C1 segment of cervical spinal cord (tissue), 14 donors: ENCODE measurements at regions not wholly inside any gene's neighbourhood (a gene's known extent, or its start where the extent isn't known, plus 50 kb on each side); places are given as distances from the start of the nearest gene placed in this dataset.
"Not testable (repeated sequence)": the region's sequence is repeated elsewhere in the genome, so short reads cannot be mapped to it uniquely, and the experiment has no call there.

ENCODE experiments used
- DNase-seq, 14 donors: peaks; one replicate each; lab custom pipeline; 2025; lab: John Stamatoyannopoulos, UW

DNA sequence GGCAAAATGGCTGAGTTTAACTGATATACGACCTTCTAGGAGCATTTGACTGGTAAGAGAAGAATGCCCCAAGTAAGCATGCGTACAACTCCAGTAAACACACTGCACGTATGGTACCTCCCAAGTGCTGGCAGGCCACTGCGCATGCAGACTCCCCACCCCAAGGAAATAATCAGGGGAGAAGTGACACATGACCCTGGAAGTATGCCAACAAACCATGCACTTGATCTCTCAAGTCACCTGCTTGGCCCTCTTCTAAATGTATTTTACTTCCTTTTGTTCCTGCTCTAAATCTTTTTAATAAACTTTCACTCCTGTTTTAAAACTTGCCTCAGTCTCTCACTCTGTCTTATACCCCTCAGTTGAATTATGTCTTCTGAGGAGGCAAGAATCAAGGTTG is 129.8 kb upstream of the COL5A2 start:
- DNase-seq = no peak

DNA sequence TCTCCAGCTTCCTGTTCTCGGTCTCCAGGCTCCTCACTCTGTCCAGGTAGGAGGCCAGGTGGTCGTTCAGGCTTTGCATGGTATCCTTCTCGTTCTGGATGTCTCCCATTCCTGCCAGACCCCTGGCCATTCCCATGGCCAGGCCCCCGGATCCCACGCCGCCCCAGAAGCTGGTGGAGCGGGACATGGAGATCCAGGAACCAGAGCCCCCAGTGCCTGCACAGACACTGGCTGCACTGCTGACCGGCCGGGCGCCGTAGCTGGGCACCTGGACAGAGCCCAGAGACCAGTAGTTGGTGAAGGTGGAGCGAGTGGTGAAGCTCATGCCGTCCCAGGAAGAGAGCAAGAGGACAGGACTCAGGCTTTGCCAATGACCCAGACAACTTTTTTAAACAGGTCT is 129.1 kb upstream of the WDR75 start:
- no peak for DNase-seq

DNA sequence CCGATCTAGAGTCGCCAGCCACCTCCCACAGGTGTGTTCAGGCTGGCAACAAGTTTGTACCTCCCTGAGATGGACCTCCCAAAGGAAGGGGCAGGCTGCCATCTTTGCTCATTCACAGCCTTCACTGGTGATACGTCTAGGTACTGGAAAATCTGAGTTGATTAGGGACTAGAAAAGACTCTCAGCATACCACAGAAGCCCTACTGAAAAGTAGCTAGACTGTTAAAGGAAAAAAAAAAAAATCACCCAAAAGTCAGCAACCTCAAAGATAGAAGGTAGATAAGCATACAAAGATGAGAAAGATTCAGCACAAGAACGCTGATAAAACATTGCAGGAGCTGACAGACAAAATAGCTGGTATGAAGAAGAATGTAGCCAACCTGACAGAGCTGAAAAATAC is 128.6 kb upstream of the WDR75 start:
- no peak for DNase-seq

GRCh38 chr2:189318761-189319160 is 122.5 kb upstream of the WDR75 start:
- DNase-seq = no peak

DNA sequence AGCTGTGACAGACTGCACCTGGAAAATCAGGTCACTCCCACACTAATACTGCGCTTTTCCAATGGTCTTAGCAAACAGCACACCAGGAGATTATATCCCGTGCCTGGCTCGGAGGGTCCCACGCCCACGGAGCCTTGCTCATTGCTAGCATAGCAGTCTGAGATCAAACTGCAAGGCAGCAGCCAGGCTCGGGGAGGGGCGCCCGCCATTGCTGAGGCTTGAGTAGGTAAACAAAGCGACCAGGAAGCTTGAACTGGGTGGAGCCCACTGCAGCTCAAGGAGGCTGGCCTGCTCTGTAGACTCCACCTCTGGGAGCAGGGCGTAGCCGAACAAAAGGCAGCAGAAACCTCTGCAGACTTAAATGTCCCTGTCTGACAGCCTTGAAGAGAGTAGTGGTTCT is 121.8 kb upstream of the WDR75 start:
- DNase-seq = not testable (repeated sequence)

DNA sequence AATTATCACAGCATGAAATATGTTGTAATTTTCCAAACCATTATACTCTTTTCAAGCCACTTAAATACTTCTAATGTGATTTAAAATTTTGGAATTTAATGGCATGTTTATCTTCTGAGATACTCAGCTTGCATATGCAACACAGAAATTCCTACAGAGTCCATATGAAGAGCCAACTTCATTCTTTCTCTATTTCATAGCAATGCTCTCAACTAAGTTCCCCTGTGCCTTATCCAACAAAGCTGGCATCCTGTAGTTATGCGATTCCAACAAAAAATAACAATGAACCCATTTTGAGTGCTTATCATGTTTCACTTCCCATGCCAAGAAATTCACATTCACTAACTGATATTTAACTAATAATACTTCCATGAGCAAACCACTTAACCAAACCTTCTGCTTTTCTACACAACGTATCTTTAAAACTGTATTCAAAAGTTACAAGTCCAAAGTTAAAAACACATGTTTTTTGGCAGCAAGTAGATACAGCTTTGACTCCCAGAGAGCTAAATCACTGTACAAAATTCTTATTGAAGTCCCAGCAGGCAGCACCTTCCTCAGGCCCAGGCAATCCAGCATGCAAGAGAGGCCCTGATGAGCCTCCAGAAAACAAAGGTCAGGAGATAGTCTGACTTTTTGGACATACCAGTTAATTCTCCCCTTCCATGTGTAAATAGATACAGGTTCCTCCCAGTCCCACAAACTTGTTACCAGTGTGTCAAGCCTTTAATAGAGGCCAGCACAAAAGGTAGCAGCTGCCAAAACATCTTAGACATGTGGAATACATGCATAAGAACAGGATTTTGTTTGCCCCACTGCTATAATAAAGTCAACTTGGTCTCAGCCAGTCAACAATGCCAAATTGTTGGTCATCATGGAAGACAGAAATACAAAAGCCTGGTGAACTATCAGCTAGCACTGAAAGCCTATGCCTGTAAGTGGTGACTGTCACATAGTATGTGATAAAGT is 113.1 kb upstream of the WDR75 start:
- DNase-seq = no peak

- DNase-seq = no peak
Measured at GRCh38 chr2:189328848-189329245, 112.4 kb upstream of the WDR75 start.

GRCh38 chr2:189336276-189336975 is 104.8 kb upstream of the WDR75 start:
- no peak for DNase-seq

DNA sequence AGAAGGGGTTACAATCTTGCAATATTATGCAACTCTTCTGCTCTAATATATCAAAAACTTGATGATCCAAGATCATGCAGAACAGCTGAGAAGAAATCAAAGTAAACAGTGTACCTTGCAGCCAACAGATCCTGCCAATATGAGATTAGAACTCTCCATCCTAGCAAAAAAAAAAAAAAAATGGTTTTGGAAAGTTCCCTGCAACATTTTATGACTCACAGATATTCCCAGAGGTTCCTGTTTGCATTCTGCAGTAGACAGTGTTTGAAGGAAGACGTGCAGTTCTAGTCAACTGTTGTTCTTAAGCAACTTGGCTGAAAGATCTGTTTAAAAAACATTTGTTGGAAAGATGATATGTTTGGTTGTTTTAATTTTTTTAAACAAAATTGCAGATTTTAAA is 103.6 kb upstream of the WDR75 start:
- DNase-seq = no peak

GRCh38 chr2:189338115-189338514 is 103.2 kb upstream of the WDR75 start:
- no peak for DNase-seq

DNA sequence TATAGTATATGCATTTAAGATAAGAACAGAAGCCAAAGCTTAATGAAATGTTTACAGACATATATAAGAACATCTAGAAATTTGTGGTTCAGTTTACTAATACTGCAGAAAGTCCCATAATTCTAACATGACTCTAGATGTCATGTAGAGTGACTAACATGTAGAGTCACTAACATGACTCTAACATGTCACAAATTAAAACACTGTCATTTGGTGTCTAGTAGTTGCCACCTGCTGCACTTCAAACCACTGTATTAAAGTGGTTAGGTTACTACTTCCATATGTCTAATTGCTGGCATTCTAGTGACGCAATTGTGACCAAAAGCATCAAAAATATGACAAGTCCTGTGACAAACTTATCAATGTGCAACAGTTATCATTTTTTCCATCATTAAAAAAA is 100.2 kb upstream of the WDR75 start:
- DNase-seq = no peak

- DNase-seq = no peak
Measured at GRCh38 chr2:189344043-189344442, 97.2 kb upstream of the WDR75 start.

DNA sequence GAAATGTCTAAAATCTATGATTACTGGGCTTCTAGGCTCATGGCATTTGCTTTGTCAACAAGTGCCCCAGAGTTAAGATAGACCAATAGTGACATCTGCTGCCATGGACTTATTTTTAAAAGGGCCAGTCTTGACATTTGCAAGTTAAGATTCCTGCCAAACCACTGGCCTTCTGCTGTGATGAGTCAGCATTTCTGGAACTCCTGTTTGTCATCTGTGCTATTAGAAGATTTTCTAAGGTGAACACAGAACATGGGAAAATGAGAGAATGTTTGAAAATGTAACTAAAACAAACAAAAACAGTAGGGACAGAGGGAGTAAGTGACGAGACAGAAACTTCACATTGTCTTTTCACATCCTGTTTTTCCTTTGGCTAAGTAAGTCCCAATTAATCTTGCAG is 93.7 kb upstream of the WDR75 start:
- peak in 3 of 14 donors; percentile 1 to 21 (median 13) for DNase-seq

DNA sequence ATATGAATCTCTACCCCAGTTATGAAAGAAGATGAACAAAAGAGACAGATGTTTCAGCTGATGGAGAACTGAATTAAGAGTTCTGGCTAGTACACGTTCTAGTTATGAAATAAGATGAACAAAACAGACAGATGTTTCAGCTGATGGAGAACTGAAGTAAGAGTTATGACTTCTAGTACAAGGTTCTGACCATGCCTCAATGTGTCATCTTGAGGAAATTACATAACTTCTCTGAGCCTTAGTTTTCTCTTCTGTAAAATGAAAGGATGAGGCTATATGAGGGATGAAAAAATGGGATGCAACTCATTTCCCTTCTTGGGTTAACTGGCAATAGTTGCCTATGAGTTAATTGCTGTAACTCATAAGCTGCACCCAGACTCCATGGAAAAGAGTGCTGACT is 92.9 kb upstream of the WDR75 start:
- no peak for DNase-seq

GRCh38 chr2:189350540-189351209 is 90.6 kb upstream of the WDR75 start:
- no peak for DNase-seq

DNA sequence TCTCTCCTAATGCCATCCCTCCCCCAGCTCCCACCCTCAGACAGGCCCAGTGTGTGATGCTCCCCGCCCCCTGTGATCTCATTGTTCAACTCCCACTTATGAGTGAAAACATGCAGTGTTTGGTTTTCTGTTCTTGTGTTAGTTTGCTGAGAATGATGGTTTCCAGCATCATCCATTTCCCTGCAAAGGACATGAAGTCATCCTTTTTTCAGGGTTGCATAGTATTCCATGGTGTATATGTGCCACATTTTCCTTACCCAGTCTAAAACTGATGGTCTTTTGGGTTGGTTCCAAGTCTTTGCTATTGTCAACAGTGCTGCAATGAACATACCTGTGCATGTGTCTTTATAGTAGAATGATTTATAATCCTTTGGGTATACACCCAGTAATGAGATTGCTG is 89.3 kb upstream of the WDR75 start:
- not testable (repeated sequence) for DNase-seq

- not testable (repeated sequence) for DNase-seq
Measured at GRCh38 chr2:189357375-189357774, 83.9 kb upstream of the WDR75 start.

- DNase-seq = no peak
Measured at GRCh38 chr2:189360861-189361260, 80.4 kb upstream of the WDR75 start.

- no peak for DNase-seq
Measured at GRCh38 chr2:189362283-189362682, 79.0 kb upstream of the WDR75 start.

- DNase-seq = no peak
Measured at GRCh38 chr2:189363559-189363958, 77.7 kb upstream of the WDR75 start.

GRCh38 chr2:189364607-189365006 is 76.7 kb upstream of the WDR75 start:
- DNase-seq = no peak

GRCh38 chr2:189366349-189366748 is 74.9 kb upstream of the WDR75 start:
- DNase-seq = no peak
